SK-N-SH (cell line): ENCODE measurements at regions not wholly inside any gene's neighbourhood (a gene's known extent, or its start where the extent isn't known, plus 50 kb on each side); places are given as distances from the start of the nearest gene placed in this dataset.

Source experiments
- CTCF ChIA-PET: fragments of 300-600, 350-600 bp; formaldehyde crosslinking; extraction: SDS; loops from one replicate; lab custom pipeline; 2021; lab: Yijun Ruan, JAX
- POLR2A ChIA-PET: fragments of 350-600 bp; sonication (Branson Sonifier 250); formaldehyde crosslinking; extraction: SDS; loops from one replicate; lab custom pipeline; 2020; ENCODE audit warnings: antibody characterized with exemption, inconsistent platforms; lab: Yijun Ruan, JAX
- DNase-seq: peaks from one replicate; pipeline ENCODE4 v3.0.0; 2012
- H2AFZ ChIP-seq: fragments of 200-600 bp; sonication (generic); 2 replicates; pipeline ENCODE4 v1.8.1; 2016; ENCODE audit warnings: antibody characterized with exemption, mild to moderate bottlenecking, low read depth
- H3F3A ChIP-seq: fragments of 200-600 bp; sonication (generic); replicated peaks from 2 replicates; pipeline ENCODE3; 2016; ENCODE audit warnings: antibody characterized with exemption, mild to moderate bottlenecking; ENCODE audit not compliant: insufficient read depth
- H3K27ac ChIP-seq, 2 experiments: fragments of 200-500 bp in 1 of 2; fragments of 200-600 bp in 1 of 2; sonication (Bioruptor generic) in 1 of 2; sonication (generic), shearing (Covaris generic) in 1 of 2; 2 replicates each; pipeline versions ENCODE4 v1.5.1 to v1.6.1; 2014 to 2016; ENCODE audit warnings: low read depth in 2 of 2, inconsistent platforms in 1 of 2, low read length in 1 of 2, mild to moderate bottlenecking in 1 of 2, mixed read lengths in 1 of 2
- H3K27me3 ChIP-seq: fragments of 200-600 bp; sonication (generic), shearing (Covaris generic); 2 replicates; pipeline ENCODE4 v1.6.1; 2016; ENCODE audit warnings: mixed run types; ENCODE audit not compliant: insufficient read depth
- H3K36me3 ChIP-seq, 2 experiments: fragments of 200-500 bp in 1 of 2; fragments of 200-600 bp in 1 of 2; sonication (Bioruptor generic) in 1 of 2; sonication (generic) in 1 of 2; replicated peaks in 1 of 2; 2 replicates each; pipeline versions ENCODE3 to v1.5.1; 2014 to 2016; ENCODE audit warnings: low read length in 1 of 2, mild to moderate bottlenecking in 1 of 2; ENCODE audit not compliant: insufficient read depth in 2 of 2, control insufficient read depth in 1 of 2
- H3K4me1 ChIP-seq, 2 experiments: fragments of 200-500 bp in 1 of 2; fragments of 200-600 bp in 1 of 2; sonication (Bioruptor generic) in 1 of 2; sonication (generic), shearing (Covaris generic) in 1 of 2; 2 replicates each; pipeline versions ENCODE4 v1.5.1 to v1.6.1; 2014 to 2016; ENCODE audit warnings: low read depth in 1 of 2, low read length in 1 of 2, mixed run types in 1 of 2; ENCODE audit not compliant: insufficient read depth in 2 of 2, control insufficient read depth in 1 of 2
- H3K4me2 ChIP-seq: fragments of 200-600 bp; sonication (generic), shearing (Covaris generic); 2 replicates; pipeline ENCODE4 v1.6.1; 2017; ENCODE audit warnings: mixed run types
- H3K4me3 ChIP-seq, 2 experiments: fragments of 200-500 bp in 1 of 2; fragments of 200-600 bp in 1 of 2; sonication (Bioruptor generic) in 1 of 2; sonication (generic), shearing (Covaris generic) in 1 of 2; 2 replicates each; pipeline versions ENCODE4 v1.5.1 to v1.8.1; 2014 to 2016; ENCODE audit warnings: low read depth in 2 of 2, inconsistent platforms in 1 of 2, low read length in 1 of 2, mild to moderate bottlenecking in 1 of 2, mixed read lengths in 1 of 2, moderate library complexity in 1 of 2
- H3K79me2 ChIP-seq: fragments of 200-600 bp; sonication (generic); 2 replicates; pipeline ENCODE4 v1.8.1; 2017; ENCODE audit warnings: mild to moderate bottlenecking; ENCODE audit not compliant: insufficient read depth
- H3K9ac ChIP-seq: fragments of 200-600 bp; sonication (generic); 2 replicates; pipeline ENCODE4 v1.6.1; 2017; ENCODE audit warnings: mixed run types
- H3K9me2 ChIP-seq: fragments of 200-600 bp; sonication (generic); 2 replicates; pipeline ENCODE4 v1.6.1; 2017; ENCODE audit warnings: mixed run types
- H3K9me3 ChIP-seq: fragments of 200-600 bp; sonication (generic); 2 replicates; pipeline ENCODE4 v1.6.1; 2017; ENCODE audit warnings: mixed run types, mild to moderate bottlenecking, moderate library complexity
- H4K20me1 ChIP-seq: fragments of 200-600 bp; sonication (generic); 2 replicates; pipeline ENCODE4 v1.6.1; 2017; ENCODE audit warnings: mild to moderate bottlenecking, mixed run types; ENCODE audit not compliant: insufficient read depth
- EP300 ChIP-seq, 2 experiments: IDR thresholded peaks; 2 replicates each; pipeline versions ENCODE4 v1.4.0 to v1.6.1; 2012; ENCODE audit warnings: borderline replicate concordance in 1 of 2, low read depth in 1 of 2, low read length in 1 of 2
- FOXJ3 ChIP-seq: sonication (generic); formaldehyde crosslinking; IDR thresholded peaks from 2 replicates; pipeline ENCODE4 v1.5.1; 2020; ENCODE audit warnings: mild to moderate bottlenecking, missing genetic modification reagents
- GATA2 ChIP-seq: sonication (generic); formaldehyde crosslinking; IDR thresholded peaks from 2 replicates; pipeline ENCODE4 v1.5.0; 2020; ENCODE audit warnings: mild to moderate bottlenecking, missing genetic modification reagents
- JUND ChIP-seq: IDR thresholded peaks from 2 replicates; pipeline ENCODE4 v1.4.0; 2012
- MXI1 ChIP-seq: IDR thresholded peaks from 2 replicates; pipeline ENCODE4 v1.6.1; 2012; ENCODE audit warnings: mild to moderate bottlenecking, low read depth, low read length, improper control_type of control experiment
- RFX5 ChIP-seq: IDR thresholded peaks from 2 replicates; pipeline ENCODE4 v1.6.1; 2012; ENCODE audit warnings: mild to moderate bottlenecking, improper control_type of control experiment, low read length
- RXRA ChIP-seq: IDR thresholded peaks from 2 replicates; pipeline ENCODE4 v1.4.0; 2012; ENCODE audit warnings: low read depth, mild to moderate bottlenecking, borderline replicate concordance
- SIN3A ChIP-seq: IDR thresholded peaks from 2 replicates; pipeline ENCODE4 v1.6.1; 2012; ENCODE audit warnings: low read depth, mild to moderate bottlenecking, low read length, moderate library complexity, borderline replicate concordance
- SMC3 ChIP-seq: IDR thresholded peaks from 2 replicates; pipeline ENCODE4 v1.6.1; 2012; ENCODE audit warnings: low read depth, low read length, improper control_type of control experiment
- TEAD4 ChIP-seq: IDR thresholded peaks from 2 replicates; pipeline ENCODE4 v1.4.0; 2012; ENCODE audit warnings: mild to moderate bottlenecking, borderline replicate concordance; ENCODE audit not compliant: insufficient read depth
- WGBS: methylation state at CpG from one replicate; pipeline ENCODE4 v1.1.6; 2017; ENCODE audit warnings: low lambda C conversion rate; 5-methylcytosine and 5-hydroxymethylcytosine counted together
- TF ChIP-seq, protein P1 (sequence below): fragments of 200-600 bp; sonication (generic); IDR thresholded peaks from 2 replicates; pipeline ENCODE4 v1.6.1; 2017; ENCODE audit warnings: antibody characterized with exemption, mild to moderate bottlenecking, moderate library complexity
- TF ChIP-seq, protein P2 (sequence below): IDR thresholded peaks from 2 replicates; pipeline ENCODE4; 2012
- TF ChIP-seq, protein P3 (sequence below): IDR thresholded peaks from 2 replicates; pipeline ENCODE4 v1.4.0; 2012; ENCODE audit warnings: low read depth
- TF ChIP-seq, protein P4 (sequence below): IDR thresholded peaks from 2 replicates; pipeline ENCODE4 v1.4.0; 2012; ENCODE audit warnings: low read depth, borderline replicate concordance
- TF ChIP-seq, protein P5 (sequence below): fragments of 150-350 bp; IDR thresholded peaks from 2 replicates; pipeline ENCODE4 v1.6.1; 2016; ENCODE audit warnings: mild to moderate bottlenecking, low read depth, low read length

DNA sequence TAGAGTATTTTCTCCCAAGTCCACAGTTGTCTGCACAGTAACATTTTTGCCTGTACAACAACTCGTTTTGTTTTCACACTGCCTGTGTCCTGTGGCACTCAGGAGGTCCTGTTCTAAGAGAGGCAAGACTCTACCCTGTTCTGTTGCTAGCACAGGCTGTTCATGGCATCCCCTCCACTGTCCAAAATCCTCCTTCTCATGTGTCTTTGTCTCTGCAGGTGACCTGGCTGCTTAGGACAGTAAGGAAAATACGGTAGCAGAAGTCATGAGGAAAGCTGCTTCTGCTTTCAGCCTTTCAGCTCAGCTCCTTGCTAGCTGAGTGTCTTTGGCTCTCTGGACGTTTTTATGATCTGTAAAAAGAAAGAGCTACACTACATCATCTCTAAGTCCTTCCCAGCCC, 205.9 kb downstream of the C1D start:
- H3K79me2 ChIP-seq: no peaks in the 10 kb centered on the region
- ChIA-PET CTCF (interaction anchor here (1.0 to 1.3 kb wide), 3 partner anchors 17 to 175 kb away, joined by 3 read pairs; no protein-coding TSS in a partner anchor), POLR2A (interaction anchor here (0.9 kb wide), 1 partner anchor 24 kb away, joined by 3 read pairs; no protein-coding TSS in a partner anchor)

More for the DNA sequence above, 205.9 kb downstream of the C1D start:
- Histone ChIP-seq H3K27ac (no peak overlapping the region), H2AFZ (no peak overlapping the region), H4K20me1 (no peaks in the 10 kb centered on the region), H3K27me3 (no peaks in the 10 kb centered on the region), H3F3A (no peaks in the 10 kb centered on the region), H3K4me3 (no peak overlapping the region), H3K4me1 (peaks cover 0 to 26% of the 10 kb centered on the region in 2 experiments; a peak in 2 of 4 replicates)
- DNase-seq: no peak
- 66% methylated on average over 3 of the region's 3 CpGs for WGBS
- no peak for TF ChIP-seq SMC3
- TF ChIP-seq, protein P1, sequence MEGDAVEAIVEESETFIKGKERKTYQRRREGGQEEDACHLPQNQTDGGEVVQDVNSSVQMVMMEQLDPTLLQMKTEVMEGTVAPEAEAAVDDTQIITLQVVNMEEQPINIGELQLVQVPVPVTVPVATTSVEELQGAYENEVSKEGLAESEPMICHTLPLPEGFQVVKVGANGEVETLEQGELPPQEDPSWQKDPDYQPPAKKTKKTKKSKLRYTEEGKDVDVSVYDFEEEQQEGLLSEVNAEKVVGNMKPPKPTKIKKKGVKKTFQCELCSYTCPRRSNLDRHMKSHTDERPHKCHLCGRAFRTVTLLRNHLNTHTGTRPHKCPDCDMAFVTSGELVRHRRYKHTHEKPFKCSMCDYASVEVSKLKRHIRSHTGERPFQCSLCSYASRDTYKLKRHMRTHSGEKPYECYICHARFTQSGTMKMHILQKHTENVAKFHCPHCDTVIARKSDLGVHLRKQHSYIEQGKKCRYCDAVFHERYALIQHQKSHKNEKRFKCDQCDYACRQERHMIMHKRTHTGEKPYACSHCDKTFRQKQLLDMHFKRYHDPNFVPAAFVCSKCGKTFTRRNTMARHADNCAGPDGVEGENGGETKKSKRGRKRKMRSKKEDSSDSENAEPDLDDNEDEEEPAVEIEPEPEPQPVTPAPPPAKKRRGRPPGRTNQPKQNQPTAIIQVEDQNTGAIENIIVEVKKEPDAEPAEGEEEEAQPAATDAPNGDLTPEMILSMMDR: no peak
- no peak for TF ChIP-seq MXI1
- no peak for TF ChIP-seq FOXJ3
- TF ChIP-seq, protein P2, sequence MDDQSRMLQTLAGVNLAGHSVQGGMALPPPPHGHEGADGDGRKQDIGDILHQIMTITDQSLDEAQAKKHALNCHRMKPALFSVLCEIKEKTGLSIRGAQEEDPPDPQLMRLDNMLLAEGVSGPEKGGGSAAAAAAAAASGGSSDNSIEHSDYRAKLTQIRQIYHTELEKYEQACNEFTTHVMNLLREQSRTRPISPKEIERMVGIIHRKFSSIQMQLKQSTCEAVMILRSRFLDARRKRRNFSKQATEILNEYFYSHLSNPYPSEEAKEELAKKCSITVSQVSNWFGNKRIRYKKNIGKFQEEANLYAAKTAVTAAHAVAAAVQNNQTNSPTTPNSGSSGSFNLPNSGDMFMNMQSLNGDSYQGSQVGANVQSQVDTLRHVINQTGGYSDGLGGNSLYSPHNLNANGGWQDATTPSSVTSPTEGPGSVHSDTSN: no peak
- TF ChIP-seq, protein P3, sequence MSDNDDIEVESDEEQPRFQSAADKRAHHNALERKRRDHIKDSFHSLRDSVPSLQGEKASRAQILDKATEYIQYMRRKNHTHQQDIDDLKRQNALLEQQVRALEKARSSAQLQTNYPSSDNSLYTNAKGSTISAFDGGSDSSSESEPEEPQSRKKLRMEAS: no peak
- TF ChIP-seq, protein P4, sequence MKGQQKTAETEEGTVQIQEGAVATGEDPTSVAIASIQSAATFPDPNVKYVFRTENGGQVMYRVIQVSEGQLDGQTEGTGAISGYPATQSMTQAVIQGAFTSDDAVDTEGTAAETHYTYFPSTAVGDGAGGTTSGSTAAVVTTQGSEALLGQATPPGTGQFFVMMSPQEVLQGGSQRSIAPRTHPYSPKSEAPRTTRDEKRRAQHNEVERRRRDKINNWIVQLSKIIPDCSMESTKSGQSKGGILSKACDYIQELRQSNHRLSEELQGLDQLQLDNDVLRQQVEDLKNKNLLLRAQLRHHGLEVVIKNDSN: no peak
- TF ChIP-seq RXRA: no peak
- no peak for TF ChIP-seq JUND
- TF ChIP-seq RFX5: no peak
- no peak for TF ChIP-seq EP300 (IDR thresholded peaks at IDR 0.05; ENCODE audit: borderline replicate concordance in 1 of 2, low read depth in 1 of 2, low read length in 1 of 2)
- TF ChIP-seq, protein P5, sequence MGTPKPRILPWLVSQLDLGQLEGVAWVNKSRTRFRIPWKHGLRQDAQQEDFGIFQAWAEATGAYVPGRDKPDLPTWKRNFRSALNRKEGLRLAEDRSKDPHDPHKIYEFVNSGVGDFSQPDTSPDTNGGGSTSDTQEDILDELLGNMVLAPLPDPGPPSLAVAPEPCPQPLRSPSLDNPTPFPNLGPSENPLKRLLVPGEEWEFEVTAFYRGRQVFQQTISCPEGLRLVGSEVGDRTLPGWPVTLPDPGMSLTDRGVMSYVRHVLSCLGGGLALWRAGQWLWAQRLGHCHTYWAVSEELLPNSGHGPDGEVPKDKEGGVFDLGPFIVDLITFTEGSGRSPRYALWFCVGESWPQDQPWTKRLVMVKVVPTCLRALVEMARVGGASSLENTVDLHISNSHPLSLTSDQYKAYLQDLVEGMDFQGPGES: no peak
- TF ChIP-seq SIN3A: no peak
- TF ChIP-seq GATA2 (CRISPR knock-in tag): no peak
- TF ChIP-seq TEAD4: no peak
- TF ChIP-seq, all 33 proteins: peak for 0
- Histone ChIP-seq H3K9ac (no peak overlapping the region), H3K9me3 (no peaks in the 10 kb centered on the region), H3K4me2 (no peak overlapping the region), H3K36me3 (no peaks in the 10 kb centered on the region), H3K9me2 (no peaks in the 10 kb centered on the region)
